BLaER1 treated with 17β-estradiol and CSF1 and Interleukin-3, amounts not matched to agents 10 nM and 100 nM (cell line): ENCODE measurements at regions not wholly inside any gene's neighbourhood (a gene's known extent, or its start where the extent isn't known, plus 50 kb on each side); places are given as distances from the start of the nearest gene placed in this dataset.
"Not testable (repeated sequence)": the region's sequence is repeated elsewhere in the genome, so short reads cannot be mapped to it uniquely, and the experiment has no call there.

Experiments
- H3K27ac ChIP-seq, 11 experiments: shearing (Covaris generic); formaldehyde crosslinking; 2 replicates each; pipeline ENCODE4 v1.8.1; 2022
- H3K27me3 ChIP-seq, 11 experiments: shearing (Covaris generic); formaldehyde crosslinking; 2 replicates each; pipeline ENCODE4 v1.8.1; 2022
- H3K36me3 ChIP-seq, 11 experiments: shearing (Covaris generic); formaldehyde crosslinking; 2 replicates each; pipeline ENCODE4 v1.8.1; 2022
- H3K4me1 ChIP-seq, 10 experiments: shearing (Covaris generic); formaldehyde crosslinking; 2 replicates each; pipeline ENCODE4 v1.8.1; 2022
- H3K4me2 ChIP-seq, 11 experiments: shearing (Covaris generic); formaldehyde crosslinking; 2 replicates each; pipeline ENCODE4 v1.8.1; 2022
- H3K4me3 ChIP-seq, 10 experiments: shearing (Covaris generic); formaldehyde crosslinking; 2 replicates each; pipeline ENCODE4 v1.8.1; 2022
- H3K9ac ChIP-seq, 11 experiments: shearing (Covaris generic); formaldehyde crosslinking; 2 replicates each; pipeline ENCODE4 v1.8.1; 2022
- H3K9me3 ChIP-seq, 11 experiments: shearing (Covaris generic); formaldehyde crosslinking; replicated peaks in 1 of 11; 2 replicates each; pipeline ENCODE4 v1.8.1; 2022
- H4K20me1 ChIP-seq, 11 experiments: shearing (Covaris generic); formaldehyde crosslinking; 2 replicates each; pipeline ENCODE4 v1.8.1; 2022
- Cebpa-rat ChIP-seq, 11 experiments: shearing (Covaris generic); IDR thresholded peaks; 2 replicates each; pipeline ENCODE4 v1.8.1; 2022

GRCh38 chr21:18142655-18143054, 102.0 kb upstream of the CHODL start:
- H3K36me3 ChIP-seq = no peaks in the 10 kb centered on the region
- no peak overlapping the region for H3K4me2 ChIP-seq
- no peaks in the 10 kb centered on the region for H3K27me3 ChIP-seq
- H3K9me3 ChIP-seq = peaks cover 0 to 13% (median 0%) of the 10 kb centered on the region in 11 experiments; a peak in 6 of 22 replicates
- peaks cover 0 to 11% (median 0%) of the 10 kb centered on the region in 10 experiments; a peak in 4 of 20 replicates for H3K4me1 ChIP-seq
- H3K9ac ChIP-seq = no peak overlapping the region
- H3K27ac ChIP-seq = no peak overlapping the region
- no peak for TF ChIP-seq Cebpa-rat (IDR thresholded peaks at IDR 0.05)
- no peaks in the 10 kb centered on the region for H4K20me1 ChIP-seq
- H3K4me3 ChIP-seq = no peak overlapping the region

- Histone ChIP-seq H3K9me3 (no peaks in the 10 kb centered on the region), H3K4me2 (no peak overlapping the region), H4K20me1 (no peaks in the 10 kb centered on the region), H3K9ac (no peak overlapping the region), H3K27me3 (no peaks in the 10 kb centered on the region), H3K4me1 (no peaks in the 10 kb centered on the region), H3K4me3 (no peak overlapping the region), H3K36me3 (no peaks in the 10 kb centered on the region), H3K27ac (no peak overlapping the region)
- TF ChIP-seq Cebpa-rat (IDR thresholded peaks at IDR 0.05) = no peak
Observed at GRCh38 chr21:18138507-18138906, 106.1 kb upstream of the CHODL start.

- Histone ChIP-seq H3K9ac (no peak overlapping the region), H4K20me1 (no peaks in the 10 kb centered on the region), H3K4me2 (no peak overlapping the region), H3K4me1 (no peaks in the 10 kb centered on the region), H3K27me3 (no peaks in the 10 kb centered on the region), H3K9me3 (no peaks in the 10 kb centered on the region), H3K27ac (no peak overlapping the region), H3K4me3 (no peak overlapping the region), H3K36me3 (no peaks in the 10 kb centered on the region)
- TF ChIP-seq Cebpa-rat (IDR thresholded peaks at IDR 0.05) = no peak
Observed at GRCh38 chr21:18129526-18129925, 115.1 kb upstream of the CHODL start.

- Histone ChIP-seq H3K4me1 (no peaks in the 10 kb centered on the region), H3K9me3 (no peaks in the 10 kb centered on the region), H3K4me3 (no peak overlapping the region), H3K27me3 (no peaks in the 10 kb centered on the region), H4K20me1 (no peaks in the 10 kb centered on the region), H3K27ac (no peak overlapping the region), H3K36me3 (no peaks in the 10 kb centered on the region), H3K4me2 (no peak overlapping the region), H3K9ac (no peak overlapping the region)
- TF ChIP-seq Cebpa-rat (IDR thresholded peaks at IDR 0.05) = no peak
Observed at GRCh38 chr21:18118566-18118965, 126.1 kb upstream of the CHODL start.

- Histone ChIP-seq H3K4me2 (no peak overlapping the region), H3K36me3 (no peaks in the 10 kb centered on the region), H3K4me1 (no peaks in the 10 kb centered on the region), H4K20me1 (no peaks in the 10 kb centered on the region), H3K27me3 (no peaks in the 10 kb centered on the region), H3K4me3 (no peak overlapping the region), H3K9me3 (no peaks in the 10 kb centered on the region), H3K27ac (no peak overlapping the region), H3K9ac (no peak overlapping the region)
- TF ChIP-seq Cebpa-rat (IDR thresholded peaks at IDR 0.05) = no peak
Observed at GRCh38 chr21:18117176-18117575, 127.5 kb upstream of the CHODL start.

- no peaks in the 10 kb centered on the region for H4K20me1 ChIP-seq
- no peaks in the 10 kb centered on the region for H3K36me3 ChIP-seq
- H3K4me3 ChIP-seq = no peak overlapping the region
- H3K4me1 ChIP-seq = no peaks in the 10 kb centered on the region
- no peak overlapping the region for H3K27ac ChIP-seq
- H3K9ac ChIP-seq = no peak overlapping the region
- TF ChIP-seq Cebpa-rat (IDR thresholded peaks at IDR 0.05) = no peak
- H3K4me2 ChIP-seq = no peak overlapping the region
- H3K27me3 ChIP-seq = no peaks in the 10 kb centered on the region
- H3K9me3 ChIP-seq = no peaks in the 10 kb centered on the region
Observed at GRCh38 chr21:18114810-18115209, 129.8 kb upstream of the CHODL start.

GRCh38 chr21:18104802-18105201, 139.8 kb upstream of the CHODL start:
- Histone ChIP-seq H3K4me3 (no peak overlapping the region), H3K9me3 (peaks cover 0 to 16% (median 0%) of the 10 kb centered on the region in 11 experiments; a peak in 3 of 22 replicates), H3K27me3 (no peaks in the 10 kb centered on the region), H3K27ac (no peak overlapping the region), H3K4me1 (no peaks in the 10 kb centered on the region), H3K4me2 (no peak overlapping the region), H3K9ac (no peak overlapping the region), H3K36me3 (no peaks in the 10 kb centered on the region), H4K20me1 (no peaks in the 10 kb centered on the region)
- TF ChIP-seq Cebpa-rat (IDR thresholded peaks at IDR 0.05) = no peak

- H3K4me1 ChIP-seq, H3K27me3 ChIP-seq, H3K4me2 ChIP-seq, H3K27ac ChIP-seq, H3K36me3 ChIP-seq, H4K20me1 ChIP-seq, H3K9ac ChIP-seq, H3K4me3 ChIP-seq: not testable (repeated sequence)
- H3K9me3 ChIP-seq = peaks cover 27 to 58% (median 36%) of the 10 kb centered on the region in 11 experiments
Observed at GRCh38 chr21:18096413-18096812, 148.2 kb upstream of the CHODL start.

- no peaks in the 10 kb centered on the region for H3K27me3 ChIP-seq
- 0 out of 22 replicates have a peak overlapping the region, but pooled peaks of 1 of the 11 experiments have one; percentile 2 for H3K4me2 ChIP-seq
- H3K4me1 ChIP-seq = peaks cover 0 to 22% (median 0%) of the 10 kb centered on the region in 10 experiments; a peak in 6 of 20 replicates
- H4K20me1 ChIP-seq = no peaks in the 10 kb centered on the region
- H3K4me3 ChIP-seq = no peak overlapping the region
- no peak for TF ChIP-seq Cebpa-rat (IDR thresholded peaks at IDR 0.05)
- no peak overlapping the region for H3K9ac ChIP-seq
- no peaks in the 10 kb centered on the region for H3K36me3 ChIP-seq
- H3K27ac ChIP-seq = no peak overlapping the region
- H3K9me3 ChIP-seq = peaks cover 0 to 12% (median 6%) of the 10 kb centered on the region in 11 experiments; a peak in 12 of 22 replicates
Observed at GRCh38 chr21:18089786-18090185, 154.8 kb upstream of the CHODL start.

GRCh38 chr21:18070392-18070791, 174.2 kb upstream of the CHODL start:
- no peak overlapping the region for H3K27ac ChIP-seq
- no peak overlapping the region for H3K4me3 ChIP-seq
- no peak for TF ChIP-seq Cebpa-rat (IDR thresholded peaks at IDR 0.05)
- no peaks in the 10 kb centered on the region for H3K27me3 ChIP-seq
- no peaks in the 10 kb centered on the region for H3K9me3 ChIP-seq
- H3K4me1 ChIP-seq = no peaks in the 10 kb centered on the region
- no peaks in the 10 kb centered on the region for H4K20me1 ChIP-seq
- H3K4me2 ChIP-seq = no peak overlapping the region
- H3K36me3 ChIP-seq = no peaks in the 10 kb centered on the region
- H3K9ac ChIP-seq = no peak overlapping the region
